ENCODE measurements at regions not wholly inside any gene's neighbourhood (a gene's known extent, or its start where the extent isn't known, plus 50 kb on each side); places are given as distances from the start of the nearest gene placed in this dataset.

DNA sequence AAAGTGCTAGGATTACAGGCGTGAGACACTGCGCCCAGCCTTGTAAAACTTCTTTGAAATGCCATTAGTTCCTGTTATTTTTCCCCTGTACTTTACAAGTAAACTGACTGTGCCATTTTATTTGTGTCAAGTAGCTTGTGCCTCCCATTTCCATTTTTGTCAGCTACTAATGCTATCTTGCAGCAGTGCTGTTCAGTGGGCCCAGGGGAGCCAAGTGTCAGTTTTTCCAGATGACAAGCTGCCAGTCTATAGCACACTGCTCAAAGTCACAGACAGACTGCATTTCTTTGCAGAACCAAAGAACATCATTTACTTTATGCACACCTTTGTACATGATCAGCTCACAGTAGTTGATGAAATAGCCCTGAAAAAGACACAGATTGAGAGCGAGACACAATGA, 901.3 kb upstream of the CDH2 start:
- intact Hi-C loops (cut with DNase I) = no loop called here
- Histone ChIP-seq H3K36me3 (no peaks in the 10 kb centered on the region), H3K4me3 (no peak overlapping the region), H3K9me3 (no peaks in the 10 kb centered on the region), H3K4me1 (no peaks in the 10 kb centered on the region), H3K27me3 (no peaks in the 10 kb centered on the region), H3K27ac (no peak overlapping the region)
- TF ChIP-seq, protein P1, sequence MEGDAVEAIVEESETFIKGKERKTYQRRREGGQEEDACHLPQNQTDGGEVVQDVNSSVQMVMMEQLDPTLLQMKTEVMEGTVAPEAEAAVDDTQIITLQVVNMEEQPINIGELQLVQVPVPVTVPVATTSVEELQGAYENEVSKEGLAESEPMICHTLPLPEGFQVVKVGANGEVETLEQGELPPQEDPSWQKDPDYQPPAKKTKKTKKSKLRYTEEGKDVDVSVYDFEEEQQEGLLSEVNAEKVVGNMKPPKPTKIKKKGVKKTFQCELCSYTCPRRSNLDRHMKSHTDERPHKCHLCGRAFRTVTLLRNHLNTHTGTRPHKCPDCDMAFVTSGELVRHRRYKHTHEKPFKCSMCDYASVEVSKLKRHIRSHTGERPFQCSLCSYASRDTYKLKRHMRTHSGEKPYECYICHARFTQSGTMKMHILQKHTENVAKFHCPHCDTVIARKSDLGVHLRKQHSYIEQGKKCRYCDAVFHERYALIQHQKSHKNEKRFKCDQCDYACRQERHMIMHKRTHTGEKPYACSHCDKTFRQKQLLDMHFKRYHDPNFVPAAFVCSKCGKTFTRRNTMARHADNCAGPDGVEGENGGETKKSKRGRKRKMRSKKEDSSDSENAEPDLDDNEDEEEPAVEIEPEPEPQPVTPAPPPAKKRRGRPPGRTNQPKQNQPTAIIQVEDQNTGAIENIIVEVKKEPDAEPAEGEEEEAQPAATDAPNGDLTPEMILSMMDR (IDR thresholded peaks at IDR 0.05) = no peak
- DNase-seq = no peak
- ATAC-seq = no peak

DNA sequence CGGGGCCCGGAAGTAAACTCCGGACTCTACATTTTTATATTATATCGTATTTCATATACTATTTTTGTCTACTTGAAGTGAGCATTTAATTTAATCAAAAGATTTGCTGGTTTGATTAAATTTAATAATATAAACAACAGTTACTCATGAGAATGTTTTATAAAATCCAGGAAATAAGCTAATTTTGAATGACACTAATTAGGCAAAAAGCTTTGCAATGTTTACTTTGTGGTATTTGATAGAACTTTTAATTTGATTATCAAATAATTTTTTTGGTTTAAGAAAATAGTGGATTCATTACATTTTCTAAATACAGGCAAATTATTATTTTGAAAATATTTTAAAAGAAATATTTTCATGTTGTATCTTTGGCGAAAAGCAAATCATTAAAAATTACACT, 900.4 kb upstream of the CDH2 start:
- DNase-seq (no peak), ATAC-seq (no peak)
- Histone ChIP-seq H3K27ac (no peak overlapping the region), H3K36me3 (no peaks in the 10 kb centered on the region), H3K27me3 (no peaks in the 10 kb centered on the region), H3K4me3 (no peak overlapping the region), H3K4me1 (no peaks in the 10 kb centered on the region), H3K9me3 (no peaks in the 10 kb centered on the region)
- TF ChIP-seq, protein P1 (IDR thresholded peaks at IDR 0.05) = no peak
- intact Hi-C loops (cut with DNase I) = no loop called here

DNA sequence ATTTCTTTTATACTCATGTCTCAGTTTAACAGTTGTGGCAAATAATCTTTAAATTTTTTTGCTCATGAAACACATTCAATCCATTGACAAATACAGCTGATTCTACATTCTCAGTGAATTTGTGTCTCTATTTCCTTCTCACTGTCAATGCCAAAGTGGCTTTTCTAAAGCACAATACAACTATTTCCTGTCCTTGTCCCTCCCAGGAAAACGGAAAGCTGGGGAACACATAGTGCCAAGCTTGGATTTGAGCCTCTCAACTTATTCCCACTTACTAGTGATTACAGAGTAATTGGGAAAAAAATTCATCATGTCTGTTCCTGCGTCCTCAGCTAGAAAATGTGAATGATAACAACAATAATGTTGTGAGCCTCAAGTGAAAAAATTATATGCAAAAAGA, 899.7 kb upstream of the CDH2 start:
- Histone ChIP-seq H3K27ac (no peak overlapping the region), H3K36me3 (no peaks in the 10 kb centered on the region), H3K4me3 (no peak overlapping the region), H3K4me1 (no peaks in the 10 kb centered on the region), H3K27me3 (no peaks in the 10 kb centered on the region), H3K9me3 (no peaks in the 10 kb centered on the region)
- DNase-seq = no peak
- intact Hi-C loops (cut with DNase I) = no loop called here
- TF ChIP-seq, protein P1 (IDR thresholded peaks at IDR 0.05) = no peak
- no peak for ATAC-seq

DNA sequence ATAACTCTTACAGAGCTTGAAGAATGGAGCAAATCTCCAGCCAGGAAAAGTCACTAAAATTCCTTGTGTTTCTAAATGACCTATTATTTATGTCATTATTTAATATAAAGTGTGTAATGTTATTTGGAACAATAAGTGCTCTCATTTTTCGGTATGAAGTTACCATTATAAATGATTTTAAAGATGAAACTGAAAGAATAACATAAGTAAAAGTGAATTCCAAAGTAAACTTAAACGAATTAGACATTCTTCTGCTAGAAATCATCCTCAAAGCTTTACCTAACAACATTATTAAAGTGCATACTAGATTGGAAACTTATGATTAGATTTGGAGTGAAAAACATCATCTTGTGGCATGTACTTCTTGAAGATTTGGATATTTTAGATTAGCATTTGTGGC, 897.2 kb upstream of the CDH2 start:
- no peak for ATAC-seq
- Histone ChIP-seq H3K9me3 (no peaks in the 10 kb centered on the region), H3K4me3 (no peak overlapping the region), H3K4me1 (no peaks in the 10 kb centered on the region), H3K27me3 (no peaks in the 10 kb centered on the region), H3K27ac (no peak overlapping the region), H3K36me3 (no peaks in the 10 kb centered on the region)
- TF ChIP-seq, protein P1 (IDR thresholded peaks at IDR 0.05) = no peak
- intact Hi-C loops (cut with DNase I) = no loop called here
- DNase-seq = no peak

DNA sequence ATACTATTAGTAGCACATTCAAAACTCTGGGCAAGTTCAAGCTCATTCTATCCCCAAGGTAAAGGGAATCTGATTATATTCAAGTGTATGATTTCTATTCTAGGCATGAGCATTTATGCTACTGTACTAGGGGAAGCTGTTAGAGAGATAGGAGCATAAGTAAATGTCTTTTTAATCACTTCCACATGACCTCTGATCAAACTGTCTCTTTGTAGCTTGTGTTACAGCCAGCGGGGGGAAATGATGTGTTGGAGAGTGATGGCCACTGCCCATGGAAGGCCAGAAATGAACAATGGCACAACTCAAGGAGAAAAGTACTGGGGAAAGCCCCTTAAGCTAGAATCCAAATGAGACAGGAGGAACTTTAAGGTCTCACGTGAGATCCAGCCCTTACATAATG, 894.9 kb upstream of the CDH2 start:
- no peak overlapping the region for H3K4me3 ChIP-seq
- no peaks in the 10 kb centered on the region for H3K27me3 ChIP-seq
- intact Hi-C loops (cut with DNase I) = no loop called here
- DNase-seq (no peak), ATAC-seq (no peak)
- no peaks in the 10 kb centered on the region for H3K36me3 ChIP-seq
- H3K27ac ChIP-seq = no peak overlapping the region
- no peaks in the 10 kb centered on the region for H3K9me3 ChIP-seq
- no peaks in the 10 kb centered on the region for H3K4me1 ChIP-seq
- TF ChIP-seq, protein P1 (IDR thresholded peaks at IDR 0.05) = no peak

DNA sequence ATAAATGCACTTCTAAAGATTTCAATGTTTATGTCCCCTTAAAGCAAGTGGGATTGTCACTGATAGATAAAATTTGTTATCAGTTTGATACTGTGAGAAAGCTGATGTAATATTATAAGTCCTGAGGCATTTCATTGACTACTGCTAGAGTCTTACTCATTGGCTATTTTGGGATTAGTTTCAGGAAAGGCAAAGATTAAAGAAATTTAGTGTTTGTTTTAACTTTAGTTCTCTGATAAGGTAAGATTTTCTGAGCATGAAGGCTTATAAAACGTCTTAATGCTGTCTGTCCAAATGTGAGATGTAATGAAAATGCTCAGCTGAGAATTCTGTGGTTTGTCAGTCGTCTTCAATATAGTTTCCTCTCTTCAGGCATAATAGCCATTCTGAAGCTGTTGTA, 886.4 kb upstream of the CDH2 start:
- no peaks in the 10 kb centered on the region for H3K9me3 ChIP-seq
- ATAC-seq (no peak), DNase-seq (no peak)
- no peak overlapping the region for H3K27ac ChIP-seq
- no peak overlapping the region for H3K4me3 ChIP-seq
- no peaks in the 10 kb centered on the region for H3K4me1 ChIP-seq
- intact Hi-C loops (cut with DNase I) = no loop called here
- H3K36me3 ChIP-seq = no peaks in the 10 kb centered on the region
- H3K27me3 ChIP-seq = no peaks in the 10 kb centered on the region
- TF ChIP-seq, protein P1 (IDR thresholded peaks at IDR 0.05) = no peak

All from upper lobe of right lung (tissue), 1 donor.